Esophagus muscularis mucosa (tissue), 2 donors: ENCODE measurements at regions not wholly inside any gene's neighbourhood (a gene's known extent, or its start where the extent isn't known, plus 50 kb on each side); places are given as distances from the start of the nearest gene placed in this dataset.

Source experiments
- POLR2A ChIP-seq: fragments of 450-650 bp; IDR thresholded peaks from one replicate; pipeline ENCODE4 v1.6.1; 2017; ENCODE audit warnings: antibody characterized with exemption, moderate library complexity, mild to moderate bottlenecking, low read depth
- POLR2AphosphoS5 ChIP-seq, 2 donors: sonication (generic); formaldehyde crosslinking; IDR thresholded peaks; one replicate each; pipeline ENCODE4 v1.6.1; 2017; ENCODE audit warnings: antibody characterized with exemption in 2 of 2

GRCh38 chr2:122753336-122753735 lies 997.9 kb downstream of the TSN start:
- TF ChIP-seq POLR2A: no peak
- no peak for TF ChIP-seq POLR2AphosphoS5 (IDR thresholded peaks at IDR 0.05)
